HEK293T (cell line): ENCODE measurements at regions not wholly inside any gene's neighbourhood (a gene's known extent, or its start where the extent isn't known, plus 50 kb on each side); places are given as distances from the start of the nearest gene placed in this dataset.

Experiments
- ARNT ChIP-seq: fragments of 450-650 bp; IDR thresholded peaks from 2 replicates; pipeline ENCODE4 v1.6.1; 2017; ENCODE audit warnings: mild to moderate bottlenecking
- BHLHE40 ChIP-seq: fragments of 450-650 bp; IDR thresholded peaks from 2 replicates; pipeline ENCODE4 v1.6.1; 2016; ENCODE audit warnings: mild to moderate bottlenecking, moderate library complexity, borderline replicate concordance
- ELF4 ChIP-seq: fragments of 450-650 bp; IDR thresholded peaks from 2 replicates; pipeline ENCODE4 v1.6.1; 2017; ENCODE audit warnings: antibody characterized with exemption
- FOXA1 ChIP-seq: fragments of 450-650 bp; IDR thresholded peaks from 2 replicates; pipeline ENCODE4 v1.6.1; 2016; ENCODE audit warnings: mild to moderate bottlenecking
- FOXK2 ChIP-seq: fragments of 450-650 bp; IDR thresholded peaks from 2 replicates; pipeline ENCODE4 v1.6.1; 2016; ENCODE audit warnings: mild to moderate bottlenecking
- FOXM1 ChIP-seq: fragments of 450-650 bp; IDR thresholded peaks from 2 replicates; pipeline ENCODE4 v1.6.1; 2017; ENCODE audit warnings: mild to moderate bottlenecking, borderline replicate concordance
- HDGF ChIP-seq: fragments of 450-650 bp; IDR thresholded peaks from 2 replicates; pipeline ENCODE4 v1.6.1; 2017; ENCODE audit warnings: antibody characterized with exemption, borderline replicate concordance
- LEF1 ChIP-seq: fragments of 450-650 bp; IDR thresholded peaks from 2 replicates; pipeline ENCODE4 v1.6.1; 2017; ENCODE audit warnings: mild to moderate bottlenecking, borderline replicate concordance
- NFRKB ChIP-seq: fragments of 450-650 bp; IDR thresholded peaks from 2 replicates; pipeline ENCODE4 v1.6.1; 2016; ENCODE audit warnings: mild to moderate bottlenecking, moderate library complexity
- PKNOX1 ChIP-seq: fragments of 450-650 bp; IDR thresholded peaks from 2 replicates; pipeline ENCODE4 v1.6.1; 2016
- SP1 ChIP-seq: fragments of 450-650 bp; IDR thresholded peaks from 2 replicates; pipeline ENCODE4 v1.6.1; 2017
- SUZ12 ChIP-seq: fragments of 450-650 bp; IDR thresholded peaks from 2 replicates; pipeline ENCODE4 v1.6.1; 2016; ENCODE audit warnings: mild to moderate bottlenecking
- TARDBP ChIP-seq: fragments of 450-650 bp; IDR thresholded peaks from 2 replicates; pipeline ENCODE4 v1.6.1; 2016
- ZNF384 ChIP-seq: fragments of 450-650 bp; IDR thresholded peaks from 2 replicates; pipeline ENCODE4 v1.6.1; 2016

GRCh38 chr7:41491308-41491707 is 211.6 kb downstream of the INHBA start:
- TF ChIP-seq SUZ12 (no peak), ARNT (no peak), TARDBP (no peak), FOXM1 (no peak), BHLHE40 (no peak), PKNOX1 (no peak), ZNF384 (no peak), SP1 (no peak), ELF4 (no peak), FOXK2 (no peak), LEF1 (no peak), FOXA1 (no peak), HDGF (no peak), NFRKB (no peak)
